ENCODE measurements at regions not wholly inside any gene's neighbourhood (a gene's known extent, or its start where the extent isn't known, plus 50 kb on each side); places are given as distances from the start of the nearest gene placed in this dataset.
A peak's percentile ranks its signal among the peaks of the same experiment; 100 is the strongest.
"Not testable (repeated sequence)": the region's sequence is repeated elsewhere in the genome, so short reads cannot be mapped to it uniquely, and the experiment has no call there.

- DNase-seq: no peak
These were observed 118.0 kb downstream of the RFPL4B start for GRCh38 chr6:112464901-112465665.

DNA sequence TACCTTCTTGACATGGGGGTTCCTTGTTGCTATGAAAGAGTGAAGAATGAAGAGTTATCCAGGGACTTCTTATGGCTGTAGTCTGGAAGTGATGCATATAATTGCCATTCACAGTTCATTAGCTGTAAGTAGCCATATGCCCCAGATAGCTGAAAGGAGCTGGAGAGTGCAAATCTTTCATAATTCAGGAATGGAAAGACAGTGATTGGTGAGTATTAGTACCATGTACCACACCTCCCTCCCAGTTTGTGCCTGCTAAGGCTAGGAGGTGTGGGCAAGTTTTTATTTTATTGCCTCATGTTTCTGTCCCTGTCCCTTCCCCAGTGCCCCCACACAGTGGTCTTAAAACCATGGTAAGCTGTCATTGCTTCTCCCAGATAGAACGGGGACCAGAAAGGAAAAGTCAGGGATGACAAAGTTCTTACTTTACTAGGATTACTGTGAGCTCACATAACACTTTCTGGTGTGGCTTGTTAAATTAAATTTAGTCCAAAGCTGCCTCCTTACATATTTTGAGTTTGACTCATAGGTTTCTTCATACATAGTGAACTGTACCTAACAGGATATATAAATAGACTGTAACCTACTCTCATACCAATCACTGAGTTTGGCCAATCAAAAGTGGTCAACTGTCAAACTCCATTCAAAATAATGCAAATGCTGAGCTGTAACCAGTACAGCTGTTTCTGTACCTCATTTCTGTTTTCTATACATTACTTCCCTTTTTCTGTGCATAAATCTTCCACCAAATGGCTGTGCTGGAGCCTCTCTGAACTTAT is 119.4 kb downstream of the RFPL4B start:
- DNase-seq: no peak

DNA sequence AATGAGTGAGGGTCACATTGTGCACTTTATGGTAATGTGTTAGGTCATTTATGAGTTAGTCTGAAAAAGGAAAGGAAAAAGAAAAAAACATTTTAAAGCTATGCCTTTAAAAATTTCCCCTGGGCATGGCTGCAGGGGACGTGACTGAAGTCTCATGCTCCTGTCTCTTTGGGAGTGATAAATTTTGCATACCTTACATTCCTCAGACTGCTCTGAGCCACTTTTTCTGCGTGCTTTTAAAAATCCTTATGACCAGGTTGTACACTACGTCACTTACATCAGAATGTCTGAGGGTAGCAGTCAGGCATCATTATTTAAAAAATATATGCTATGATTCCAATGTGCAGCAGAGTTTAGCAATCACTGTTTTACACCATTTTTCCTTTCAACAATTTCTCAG is 121.2 kb downstream of the RFPL4B start:
- DNase-seq: no peak

DNA sequence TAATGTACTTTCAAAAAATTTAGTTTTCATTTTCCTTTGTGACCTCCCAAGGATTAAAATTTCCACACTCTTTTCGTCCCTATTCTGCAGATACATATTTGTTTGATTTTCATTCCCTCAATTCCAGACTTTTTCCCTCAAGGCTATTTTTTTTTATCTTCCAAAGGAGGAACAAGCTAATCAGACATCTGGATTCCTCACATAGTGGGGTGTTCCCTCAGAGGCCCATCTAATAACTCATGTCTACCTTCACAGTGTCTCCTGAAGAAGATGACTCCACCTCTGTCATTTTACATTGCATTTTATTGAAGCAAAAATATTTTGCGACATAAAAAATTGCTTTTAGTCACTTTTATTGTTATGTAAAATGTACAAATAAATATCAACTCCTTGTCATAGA is 122.2 kb downstream of the RFPL4B start:
- DNase-seq: no peak

DNA sequence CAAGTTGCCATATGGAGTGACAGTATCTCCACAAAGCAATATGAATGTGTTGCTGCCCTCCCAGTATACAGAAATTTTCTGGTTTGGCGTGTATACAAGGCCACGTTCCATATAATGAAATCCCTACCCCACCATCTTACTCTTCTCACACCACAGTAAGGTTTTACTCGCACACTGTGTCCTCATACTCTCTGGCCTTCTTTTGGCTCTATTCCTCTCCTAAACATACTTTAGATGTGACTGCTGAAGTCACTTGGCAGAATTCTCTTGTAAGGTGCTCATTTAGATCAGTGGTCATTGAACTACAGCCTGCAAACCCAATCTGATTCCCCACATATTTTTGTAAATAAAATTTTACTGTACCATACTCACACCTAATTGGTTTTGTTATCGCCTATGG is 123.2 kb downstream of the RFPL4B start:
- DNase-seq: no peak

- DNase-seq: peak; percentile 5
These were observed 123.8 kb downstream of the RFPL4B start for GRCh38 chr6:112470950-112471349.

- peak; percentile 76 for DNase-seq
These were observed 128.0 kb downstream of the RFPL4B start for GRCh38 chr6:112475083-112475482.

DNA sequence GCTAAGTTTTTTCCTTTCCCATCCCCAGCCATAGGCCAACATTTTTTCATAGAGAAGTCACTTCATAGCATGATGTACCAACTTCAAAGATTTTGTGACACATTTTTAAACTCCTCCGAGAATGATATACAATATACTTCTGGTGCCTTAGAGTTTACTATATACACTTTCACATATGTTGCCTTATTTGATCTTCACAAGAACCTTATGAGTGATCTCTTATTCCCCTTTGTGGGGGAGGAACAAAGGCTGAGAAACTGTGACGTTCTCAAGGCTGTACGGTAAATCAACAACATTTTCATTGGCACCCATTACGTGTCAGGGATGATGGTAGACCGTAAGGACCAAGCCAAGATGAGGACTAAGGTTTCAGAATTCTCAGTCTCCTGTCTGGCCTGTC is 130.0 kb downstream of the RFPL4B start:
- DNase-seq: no peak

- DNase-seq: no peak
These were observed 130.9 kb downstream of the RFPL4B start for GRCh38 chr6:112478036-112478435.

DNA sequence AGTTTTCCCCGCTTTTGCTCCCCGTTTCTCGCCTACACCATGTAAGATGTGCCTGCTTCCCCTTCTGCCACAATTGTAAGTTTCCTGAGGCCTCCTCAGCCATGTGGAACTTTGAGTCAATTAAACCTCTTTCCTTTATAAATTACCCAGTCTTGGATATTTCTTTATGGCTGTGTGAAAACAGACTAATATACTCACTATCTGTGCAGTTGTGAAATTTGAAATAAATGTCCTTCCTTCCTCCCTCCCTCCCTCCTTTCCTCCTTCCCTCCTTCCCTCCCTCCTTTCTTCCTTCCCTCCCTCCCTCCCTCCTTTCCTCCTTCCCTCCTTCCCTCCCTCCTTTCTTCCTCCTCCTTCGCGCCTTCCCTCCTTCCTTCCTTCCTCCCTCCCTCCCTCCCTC is 132.8 kb downstream of the RFPL4B start:
- DNase-seq: not testable (repeated sequence)

DNA sequence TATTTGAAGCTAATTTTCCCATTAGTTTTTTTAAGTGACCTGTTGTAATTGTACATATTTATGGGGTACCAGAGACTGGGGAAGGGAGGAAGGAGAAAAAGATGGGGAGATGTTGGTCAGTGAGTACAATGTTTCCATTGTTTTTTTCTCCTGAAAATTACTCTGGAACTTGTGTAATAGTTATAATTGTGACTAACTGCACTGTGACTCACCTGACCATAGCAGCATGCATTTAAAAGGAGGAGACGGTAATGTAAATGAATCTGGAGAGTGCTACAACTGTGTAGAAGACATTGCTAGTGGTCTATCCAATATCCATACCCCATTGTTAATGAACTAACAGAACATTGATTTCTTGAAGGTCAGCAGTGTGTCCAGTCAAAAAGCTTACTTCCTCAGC is 133.4 kb downstream of the RFPL4B start:
- no peak for DNase-seq

GRCh38 chr6:112481211-112481610 is 134.1 kb downstream of the RFPL4B start:
- no peak for DNase-seq

GRCh38 chr6:112482373-112482772 is 135.2 kb downstream of the RFPL4B start:
- no peak for DNase-seq

- peak; percentile 40 for DNase-seq
These were observed 138.1 kb downstream of the RFPL4B start for GRCh38 chr6:112485120-112485826.

DNA sequence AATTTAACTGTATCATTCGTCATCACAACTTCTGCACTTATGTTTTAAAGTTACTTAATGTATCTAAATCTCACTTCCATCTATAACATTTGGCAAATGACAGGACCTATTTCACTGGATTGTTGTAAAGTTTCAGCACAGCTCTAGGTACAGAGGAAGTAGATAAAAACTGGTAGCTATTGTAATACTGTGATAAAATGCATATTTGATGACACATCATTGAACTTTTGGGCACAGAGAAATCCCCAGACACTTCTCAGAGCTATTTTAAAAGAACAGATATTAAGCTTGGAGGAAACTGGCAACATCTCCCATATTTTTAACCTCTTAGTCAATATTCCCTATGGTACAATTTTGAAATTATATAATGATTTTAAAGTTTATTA is 138.7 kb downstream of the RFPL4B start:
- no peak for DNase-seq

DNA sequence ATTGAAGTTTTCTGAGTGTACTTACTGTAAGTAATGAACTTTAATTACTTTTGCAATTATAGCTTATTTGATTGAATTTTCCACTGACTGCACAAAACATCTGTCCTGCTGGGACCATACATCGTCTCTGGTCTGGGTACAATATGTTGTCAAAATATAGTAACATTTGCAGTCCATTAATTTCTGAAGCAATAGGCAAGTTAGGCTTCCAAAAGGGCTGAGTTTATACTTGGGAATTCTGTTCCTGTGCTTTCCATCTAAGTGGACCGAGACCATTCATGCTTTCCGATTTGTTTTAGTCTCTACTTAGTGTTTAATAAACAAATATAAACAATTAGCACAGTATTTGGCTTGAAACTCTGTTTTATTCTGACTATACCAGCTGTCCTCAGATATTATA is 139.3 kb downstream of the RFPL4B start:
- DNase-seq: no peak

- no peak for DNase-seq
These were observed 141.1 kb downstream of the RFPL4B start for GRCh38 chr6:112488238-112488637.

- DNase-seq: peak; percentile 87
These were observed 154.6 kb downstream of the RFPL4B start for GRCh38 chr6:112501705-112502104.

DNA sequence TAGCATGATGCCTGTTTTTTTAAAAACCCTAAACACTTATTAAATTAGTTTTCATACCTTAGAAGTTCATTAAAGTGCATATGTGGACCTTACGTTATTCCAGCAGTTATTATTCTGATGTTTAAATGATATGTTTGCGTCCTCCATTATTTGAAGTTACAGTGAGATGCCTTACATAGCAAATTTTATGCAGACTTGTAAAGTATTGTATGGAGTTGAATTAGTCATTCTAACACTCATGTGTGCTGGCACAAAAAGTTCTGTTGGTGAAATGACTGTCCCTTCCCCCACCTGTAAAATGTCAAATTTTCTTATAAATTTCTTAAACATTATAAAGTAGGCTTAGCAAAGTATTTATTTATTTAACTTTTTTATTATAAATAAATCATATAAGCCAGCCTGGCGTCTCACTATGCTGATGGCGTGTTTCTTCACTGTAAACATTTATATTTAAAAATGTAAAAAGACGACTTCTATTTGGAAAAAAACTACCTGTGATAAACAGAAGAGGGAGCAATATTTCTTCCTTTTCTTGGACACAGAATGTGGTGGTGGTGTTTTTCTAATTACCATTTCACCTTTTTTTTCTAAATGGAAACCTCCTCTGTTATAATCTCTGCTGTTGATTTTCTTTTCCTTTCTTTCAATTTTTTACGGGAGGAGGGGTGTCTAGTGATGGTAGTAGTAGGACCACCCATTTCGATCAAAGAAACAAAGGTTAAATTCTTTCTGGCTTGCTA is 155.4 kb downstream of the RFPL4B start:
- peak; percentile 55 for DNase-seq

DNA sequence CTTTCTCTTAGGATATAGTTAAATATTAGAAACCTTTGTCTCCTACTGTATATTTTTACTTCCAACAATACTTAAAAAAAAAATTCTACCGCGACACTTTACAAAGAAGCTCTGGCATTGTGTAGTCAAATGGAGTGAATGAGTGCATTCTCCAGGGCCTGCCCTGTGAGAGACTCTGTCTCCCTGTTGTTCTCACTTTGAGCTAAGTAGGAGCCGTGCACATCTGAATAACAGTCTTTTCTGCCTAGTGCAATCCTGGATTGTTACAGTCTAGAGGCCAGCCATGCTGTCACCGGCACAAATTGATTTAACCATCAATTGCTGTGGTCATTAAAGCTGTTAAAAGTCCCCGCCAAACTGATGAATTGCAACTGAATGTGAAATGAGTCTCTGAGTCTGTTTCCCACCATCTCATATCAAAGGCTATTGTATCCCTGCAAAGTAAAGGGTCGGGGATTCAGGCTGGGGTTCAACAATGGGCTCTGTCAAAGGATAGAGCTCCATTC is 156.0 kb downstream of the RFPL4B start:
- DNase-seq: no peak

DNA sequence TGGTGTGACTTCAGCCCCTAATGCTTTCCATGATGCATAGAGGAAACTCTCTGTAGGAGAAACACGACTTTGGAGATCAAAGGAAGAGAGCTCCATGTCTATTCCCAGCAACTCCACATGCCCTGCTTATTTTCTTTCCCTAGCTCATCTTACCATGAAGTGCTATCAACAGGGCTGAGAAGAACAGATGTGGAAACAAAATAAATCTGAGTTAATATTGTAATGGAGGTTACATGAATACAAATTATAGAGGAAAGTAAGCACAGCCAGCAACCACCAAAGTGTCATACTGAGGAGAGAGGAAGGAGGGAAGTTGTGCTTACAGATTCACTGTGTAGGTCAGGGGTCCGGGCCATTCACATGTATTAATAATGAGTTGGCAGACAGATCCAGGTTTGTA is 157.5 kb downstream of the RFPL4B start:
- no peak for DNase-seq

DNA sequence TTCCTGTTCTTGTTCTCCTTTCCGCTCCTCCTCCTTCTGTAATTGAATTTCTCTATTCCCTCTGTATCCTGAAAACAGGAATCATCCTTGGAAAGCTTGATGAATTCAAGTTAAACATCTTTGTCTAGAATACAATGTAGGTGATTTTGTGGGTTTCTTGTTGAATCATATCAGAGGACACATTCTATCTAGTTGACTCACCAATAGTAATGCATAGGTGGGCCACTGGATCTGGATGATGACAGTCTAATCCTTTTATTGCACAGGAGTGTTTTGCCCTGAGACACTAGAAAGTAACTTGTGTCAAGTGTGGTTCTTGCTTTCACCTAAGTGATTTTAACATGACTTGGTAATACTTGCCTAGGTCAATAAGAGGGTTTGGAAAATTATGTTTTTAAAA is 164.3 kb downstream of the RFPL4B start:
- no peak for DNase-seq

DNA sequence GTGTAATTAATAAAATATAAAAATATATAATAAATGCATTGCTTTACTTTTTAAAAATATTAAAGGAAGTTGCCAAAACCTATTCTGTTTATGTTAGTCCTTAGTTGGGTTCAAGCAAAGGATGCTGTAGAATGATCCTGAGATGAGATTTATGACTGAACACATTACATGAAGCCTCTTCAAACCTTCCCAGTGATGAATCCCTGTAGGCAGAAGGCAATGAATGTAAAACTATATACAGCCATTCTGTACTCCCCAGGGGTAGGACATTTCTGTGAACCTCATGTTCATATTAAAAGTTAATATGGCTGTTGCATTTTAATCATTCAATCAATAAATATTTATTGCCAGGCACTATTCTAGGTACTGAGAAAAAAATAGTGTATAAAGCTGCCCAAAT is 166.0 kb downstream of the RFPL4B start:
- no peak for DNase-seq

Data from NCI-H2171 treated with DMSO at 0.1 percent for 48 hours (cell line).